Erythroblast (primary cell): ENCODE measurements at regions not wholly inside any gene's neighbourhood (a gene's known extent, or its start where the extent isn't known, plus 50 kb on each side); places are given as distances from the start of the nearest gene placed in this dataset.

Experiments
- GATA1 ChIP-seq: IDR thresholded peaks from 2 replicates; pipeline ENCODE4 v1.6.1; 2011; ENCODE audit warnings: low read depth, mild to moderate bottlenecking, control low read depth, low read length, moderate library complexity
- POLR2A ChIP-seq: IDR thresholded peaks from 2 replicates; pipeline ENCODE4 v1.6.1; 2011; ENCODE audit warnings: mild to moderate bottlenecking, low read length

GRCh38 chr4:103787057-103787456 lies 67.3 kb upstream of the TACR3 start:
- TF ChIP-seq POLR2A, result no peak
- TF ChIP-seq GATA1, result no peak
